H9 (cell line): ENCODE measurements at regions not wholly inside any gene's neighbourhood (a gene's known extent, or its start where the extent isn't known, plus 50 kb on each side); places are given as distances from the start of the nearest gene placed in this dataset.

Source experiments
- DNase-seq: peaks from one replicate; pipeline ENCODE4 v3.0.0-alpha.2; 2017
- H2AFZ ChIP-seq: one replicate; pipeline ENCODE4 v1.6.1; 2013; ENCODE audit warnings: mild to moderate bottlenecking, low read length, control low read depth, moderate library complexity
- H2AK5ac ChIP-seq: 2 replicates; pipeline ENCODE4 v1.6.1; 2013; ENCODE audit warnings: low read length, control low read depth, mixed read lengths; ENCODE audit not compliant: insufficient read length
- H2BK120ac ChIP-seq: one replicate; pipeline ENCODE4 v1.6.1; 2013; ENCODE audit warnings: low read depth, mild to moderate bottlenecking, low read length, control low read depth, inconsistent platforms; ENCODE audit not compliant: poor library complexity, severe bottlenecking
- H2BK12ac ChIP-seq: 2 replicates; pipeline ENCODE4 v1.6.1; 2013; ENCODE audit warnings: low read length, control low read depth, mixed read lengths, low read depth; ENCODE audit not compliant: insufficient read length
- H2BK15ac ChIP-seq: 2 replicates; pipeline ENCODE4 v1.6.1; 2013; ENCODE audit warnings: low read depth, low read length, control low read depth
- H2BK20ac ChIP-seq: one replicate; pipeline ENCODE4 v1.6.1; 2013; ENCODE audit warnings: low read depth, mild to moderate bottlenecking, low read length, control low read depth, inconsistent platforms; ENCODE audit not compliant: poor library complexity, severe bottlenecking
- H2BK5ac ChIP-seq: 2 replicates; pipeline ENCODE4 v1.6.1; 2013; ENCODE audit warnings: low read length, control low read depth, mixed read lengths; ENCODE audit not compliant: insufficient read length
- H3K14ac ChIP-seq: 2 replicates; pipeline ENCODE4 v1.6.1; 2013; ENCODE audit warnings: low read length, control low read depth; ENCODE audit not compliant: insufficient read depth
- H3K18ac ChIP-seq: 2 replicates; pipeline ENCODE4 v1.6.1; 2013; ENCODE audit warnings: low read depth, mild to moderate bottlenecking, mixed read lengths, low read length, control low read depth; ENCODE audit not compliant: insufficient read length
- H3K23ac ChIP-seq: 2 replicates; pipeline ENCODE4 v1.6.1; 2013; ENCODE audit warnings: low read length, control low read depth, mixed read lengths, low read depth; ENCODE audit not compliant: insufficient read length
- H3K23me2 ChIP-seq: 2 replicates; pipeline ENCODE4 v1.6.1; 2013; ENCODE audit warnings: low read depth, mild to moderate bottlenecking, mixed read lengths, low read length, control low read depth; ENCODE audit not compliant: insufficient read length, poor library complexity, severe bottlenecking
- H3K27ac ChIP-seq: 2 replicates; pipeline ENCODE4 v1.5.1; 2013; ENCODE audit warnings: low read length, control low read depth, mixed read lengths, low read depth; ENCODE audit not compliant: insufficient read length
- H3K27me3 ChIP-seq: 2 replicates; pipeline ENCODE4 v1.6.1; 2013; ENCODE audit warnings: low read length, control low read depth, inconsistent platforms; ENCODE audit not compliant: insufficient read depth
- H3K4ac ChIP-seq: 2 replicates; pipeline ENCODE4 v1.6.1; 2013; ENCODE audit warnings: low read depth, mild to moderate bottlenecking, control low read depth, inconsistent platforms, low read length, moderate library complexity
- H3K4me1 ChIP-seq: 2 replicates; pipeline ENCODE4 v1.6.1; 2013; ENCODE audit warnings: low read length, control low read depth, inconsistent platforms; ENCODE audit not compliant: insufficient read depth
- H3K4me2 ChIP-seq: 2 replicates; pipeline ENCODE4 v1.6.1; 2013; ENCODE audit warnings: low read length, control low read depth, mixed read lengths; ENCODE audit not compliant: insufficient read length, insufficient read depth
- H3K56ac ChIP-seq: 2 replicates; pipeline ENCODE4 v1.6.1; 2013; ENCODE audit warnings: low read depth, mild to moderate bottlenecking, mixed read lengths, low read length, control low read depth; ENCODE audit not compliant: insufficient read length
- H3K79me1 ChIP-seq: 2 replicates; pipeline ENCODE4 v1.6.1; 2013; ENCODE audit warnings: low read depth, mild to moderate bottlenecking, moderate library complexity, low read length, control low read depth, inconsistent platforms; ENCODE audit not compliant: insufficient read depth, poor library complexity, severe bottlenecking
- H3K79me2 ChIP-seq: 2 replicates; pipeline ENCODE4 v1.6.1; 2013; ENCODE audit warnings: low read length, control low read depth, inconsistent platforms; ENCODE audit not compliant: insufficient read depth
- H3K9ac ChIP-seq: 2 replicates; pipeline ENCODE4 v1.6.1; 2013; ENCODE audit warnings: low read length, control low read depth, mixed read lengths; ENCODE audit not compliant: insufficient read length; ENCODE audit errors: extremely low read depth
- H3K9me3 ChIP-seq: one replicate; pipeline ENCODE4 v1.6.1; 2013; ENCODE audit warnings: low read depth, low read length, inconsistent platforms; ENCODE audit not compliant: control insufficient read depth
- H3T11ph ChIP-seq: one replicate; pipeline ENCODE4 v1.6.1; 2013; ENCODE audit warnings: mild to moderate bottlenecking, low read length, control low read depth, inconsistent platforms
- H4K20me1 ChIP-seq: one replicate; pipeline ENCODE4 v1.6.1; 2013; ENCODE audit not compliant: control insufficient read depth, insufficient read length, insufficient read depth
- H4K5ac ChIP-seq: 2 replicates; pipeline ENCODE4 v1.6.1; 2013; ENCODE audit warnings: low read depth, mild to moderate bottlenecking, mixed read lengths, low read length, control low read depth; ENCODE audit not compliant: insufficient read length
- H4K8ac ChIP-seq: replicated peaks from 2 replicates; pipeline ENCODE4 v1.6.1; 2013; ENCODE audit warnings: low read length, control low read depth, mixed read lengths, low read depth; ENCODE audit not compliant: insufficient read length
- H4K91ac ChIP-seq: 2 replicates; pipeline ENCODE4 v1.6.1; 2013; ENCODE audit warnings: low read depth, mild to moderate bottlenecking, moderate library complexity, mixed read lengths, low read length, control low read depth; ENCODE audit not compliant: insufficient read length
- H3K27ac Mint-ChIP-seq, 3 experiments: 2 replicates in 2 of 3; 3 replicates in 1 of 3; pipeline ENCODE4 v1.8.0; 2020 to 2021; ENCODE audit warnings: mixed read lengths in 3 of 3, mild to moderate bottlenecking in 1 of 3, moderate library complexity in 1 of 3
- H3K27me3 Mint-ChIP-seq: 2 replicates; pipeline ENCODE4 v1.8.0; 2021; ENCODE audit warnings: low read depth, mild to moderate bottlenecking, moderate library complexity, mixed read lengths
- H3K36me3 Mint-ChIP-seq, 3 experiments: 2 replicates in 2 of 3; 3 replicates in 1 of 3; pipeline ENCODE4 v1.8.0; 2020 to 2021; ENCODE audit warnings: low read depth in 3 of 3, mixed read lengths in 3 of 3; ENCODE audit not compliant: insufficient read depth in 1 of 3
- H3K4me1 Mint-ChIP-seq, 2 experiments: 2 replicates each; pipeline ENCODE4 v1.8.0; 2020; ENCODE audit warnings: mixed read lengths in 2 of 2
- H3K4me3 Mint-ChIP-seq, 2 experiments: 2 replicates in 1 of 2; 3 replicates in 1 of 2; pipeline ENCODE4 v1.8.0; 2020 to 2021; ENCODE audit warnings: mild to moderate bottlenecking in 2 of 2, mixed read lengths in 2 of 2, moderate library complexity in 1 of 2
- H3K9me3 Mint-ChIP-seq, 2 experiments: 2 replicates in 1 of 2; 3 replicates in 1 of 2; pipeline ENCODE4 v1.8.0; 2020; ENCODE audit warnings: mild to moderate bottlenecking in 2 of 2, mixed read lengths in 2 of 2, moderate library complexity in 1 of 2
- WGBS: extraction: QIAGEN DNeasy Blood & Tissue Kit; methylation state at CpG from one replicate; pipeline ENCODE4 v1.1.7; 2013; ENCODE audit warnings: missing lambda C conversion rate, low lambda C conversion rate, mixed read lengths; ENCODE audit not compliant: insufficient read length; ENCODE audit errors: extremely low coverage; 5-methylcytosine and 5-hydroxymethylcytosine counted together
- TF ChIP-seq, protein P1 (sequence below): fragments of 200-600 bp; sonication (generic); conservative IDR thresholded peaks from 3 replicates; pipeline ENCODE4 v1.8.0; 2021; ENCODE audit warnings: antibody characterized with exemption, mild to moderate bottlenecking

DNA sequence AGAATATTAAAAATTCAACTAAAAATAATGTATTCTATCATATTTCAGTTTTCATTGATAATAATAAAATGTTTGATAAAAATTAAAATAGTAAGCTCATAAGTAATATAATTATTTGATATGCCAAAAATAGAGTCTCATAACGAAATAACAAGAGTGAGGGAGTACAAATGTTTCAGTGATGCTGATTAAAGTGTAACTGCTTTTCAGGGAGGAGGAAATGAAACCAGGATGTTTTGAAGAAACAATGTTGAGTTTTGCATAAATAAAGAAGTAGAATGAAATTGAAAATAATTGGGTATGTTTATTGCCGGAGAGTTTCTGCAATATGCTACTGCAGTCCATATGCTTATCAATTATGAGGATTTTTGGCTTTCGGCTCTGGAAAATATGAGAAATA, 1159.8 kb upstream of the ADGRL2 start:
- H3K18ac ChIP-seq = no peak overlapping the region
- H3K9ac ChIP-seq = no peak overlapping the region
- DNase-seq = no peak
- no peak overlapping the region for H3K27ac Mint-ChIP-seq
- no peak overlapping the region for H3K4ac ChIP-seq
- no peak overlapping the region for H3T11ph ChIP-seq
- H2AFZ ChIP-seq = no peak overlapping the region
- no peaks in the 10 kb centered on the region for H3K79me1 ChIP-seq
- no peaks in the 10 kb centered on the region for H3K79me2 ChIP-seq
- H3K4me2 ChIP-seq = no peak overlapping the region
- H4K91ac ChIP-seq = no peak overlapping the region
- H2BK5ac ChIP-seq = no peak overlapping the region
- TF ChIP-seq, protein P1, sequence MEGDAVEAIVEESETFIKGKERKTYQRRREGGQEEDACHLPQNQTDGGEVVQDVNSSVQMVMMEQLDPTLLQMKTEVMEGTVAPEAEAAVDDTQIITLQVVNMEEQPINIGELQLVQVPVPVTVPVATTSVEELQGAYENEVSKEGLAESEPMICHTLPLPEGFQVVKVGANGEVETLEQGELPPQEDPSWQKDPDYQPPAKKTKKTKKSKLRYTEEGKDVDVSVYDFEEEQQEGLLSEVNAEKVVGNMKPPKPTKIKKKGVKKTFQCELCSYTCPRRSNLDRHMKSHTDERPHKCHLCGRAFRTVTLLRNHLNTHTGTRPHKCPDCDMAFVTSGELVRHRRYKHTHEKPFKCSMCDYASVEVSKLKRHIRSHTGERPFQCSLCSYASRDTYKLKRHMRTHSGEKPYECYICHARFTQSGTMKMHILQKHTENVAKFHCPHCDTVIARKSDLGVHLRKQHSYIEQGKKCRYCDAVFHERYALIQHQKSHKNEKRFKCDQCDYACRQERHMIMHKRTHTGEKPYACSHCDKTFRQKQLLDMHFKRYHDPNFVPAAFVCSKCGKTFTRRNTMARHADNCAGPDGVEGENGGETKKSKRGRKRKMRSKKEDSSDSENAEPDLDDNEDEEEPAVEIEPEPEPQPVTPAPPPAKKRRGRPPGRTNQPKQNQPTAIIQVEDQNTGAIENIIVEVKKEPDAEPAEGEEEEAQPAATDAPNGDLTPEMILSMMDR = no peak
- H3K9me3 ChIP-seq = no peaks in the 10 kb centered on the region
- no peak overlapping the region for H3K56ac ChIP-seq
- H3K27me3 Mint-ChIP-seq = no peaks in the 10 kb centered on the region
- H2BK120ac ChIP-seq = no peak overlapping the region
- H4K8ac ChIP-seq = no peak overlapping the region
- no peak overlapping the region for H3K27ac ChIP-seq
- H3K23ac ChIP-seq = no peak overlapping the region
- no peaks in the 10 kb centered on the region for H3K23me2 ChIP-seq
- H3K36me3 Mint-ChIP-seq = peaks cover 0 to 7% (median 0%) of the 10 kb centered on the region in 3 experiments; a peak in 3 of 7 replicates
- no peak overlapping the region for H2BK12ac ChIP-seq
- no peak overlapping the region for H3K14ac ChIP-seq
- H4K20me1 ChIP-seq = no peaks in the 10 kb centered on the region
- no peaks in the 10 kb centered on the region for H3K4me1 ChIP-seq
- H2BK15ac ChIP-seq = no peak overlapping the region
- H3K27me3 ChIP-seq = no peaks in the 10 kb centered on the region
- 100% methylated on average over 1 of the region's 3 CpGs for WGBS
- no peak overlapping the region for H2AK5ac ChIP-seq
- no peak overlapping the region for H4K5ac ChIP-seq
- no peak overlapping the region for H3K4me3 Mint-ChIP-seq
- peaks cover 2% of the 10 kb centered on the region in 2 experiments; a peak in 4 of 5 replicates for H3K9me3 Mint-ChIP-seq
- peaks cover 4 to 14% of the 10 kb centered on the region in 2 experiments for H3K4me1 Mint-ChIP-seq
- H2BK20ac ChIP-seq = no peak overlapping the region
